GM23338 (cell line): ENCODE measurements at regions not wholly inside any gene's neighbourhood (a gene's known extent, or its start where the extent isn't known, plus 50 kb on each side); places are given as distances from the start of the nearest gene placed in this dataset.

Experiments used
- ATAC-seq: fragments of 200-7000 bp; cut with Tn5 transposase; 3 replicates; pipeline ENCODE4 v1.9.1; 2020
- DNase-seq: peaks from one replicate; pipeline ENCODE4 v3.0.0-alpha.2; 2015; ENCODE audit warnings: low spot score
- H2AFZ ChIP-seq: fragments of 200-600 bp; sonication (generic); 2 replicates; pipeline ENCODE4 v1.8.0; 2016; ENCODE audit warnings: antibody characterized with exemption, mild to moderate bottlenecking, moderate library complexity
- H3F3A ChIP-seq: fragments of 200-600 bp; sonication (generic); replicated peaks from 2 replicates; pipeline ENCODE4 v1.8.0; 2017; ENCODE audit warnings: antibody characterized with exemption, mixed run types, low read depth
- H3K27ac ChIP-seq: fragments of 200-600 bp; sonication (generic); 2 replicates; pipeline ENCODE4 v1.6.1; 2016; ENCODE audit warnings: low read depth
- H3K27me3 ChIP-seq: fragments of 200-600 bp; sonication (generic); 2 replicates; pipeline ENCODE4 v1.8.0; 2016; ENCODE audit warnings: mild to moderate bottlenecking, mixed run types, moderate library complexity; ENCODE audit not compliant: insufficient read depth
- H3K36me3 ChIP-seq: fragments of 200-600 bp; sonication (generic); 2 replicates; pipeline ENCODE4 v1.8.0; 2016; ENCODE audit warnings: mild to moderate bottlenecking; ENCODE audit not compliant: insufficient read depth
- H3K4me1 ChIP-seq: fragments of 200-600 bp; sonication (generic); 2 replicates; pipeline ENCODE4 v1.8.0; 2016; ENCODE audit warnings: mild to moderate bottlenecking, moderate library complexity; ENCODE audit not compliant: insufficient read depth
- H3K4me2 ChIP-seq: fragments of 200-600 bp; sonication (generic); 2 replicates; pipeline ENCODE4 v1.7.1; 2017; ENCODE audit warnings: mixed run types
- H3K4me3 ChIP-seq: fragments of 200-600 bp; sonication (generic); 2 replicates; pipeline ENCODE4 v1.6.1; 2016; ENCODE audit warnings: mixed run types
- H3K79me2 ChIP-seq: fragments of 200-600 bp; sonication (generic); replicated peaks from 2 replicates; pipeline ENCODE4 v1.8.0; 2017; ENCODE audit warnings: mild to moderate bottlenecking; ENCODE audit not compliant: insufficient read depth
- H3K9me2 ChIP-seq: fragments of 200-600 bp; sonication (generic); 2 replicates; pipeline ENCODE4 v1.8.0; 2017; ENCODE audit not compliant: insufficient read depth
- H4K20me1 ChIP-seq: fragments of 200-600 bp; sonication (generic); replicated peaks from 2 replicates; pipeline ENCODE4 v1.8.0; 2017; ENCODE audit warnings: mild to moderate bottlenecking; ENCODE audit not compliant: insufficient read depth
- H3K27ac Mint-ChIP-seq: 2 replicates; pipeline ENCODE4 v1.8.0; 2020; ENCODE audit warnings: inconsistent platforms, mild to moderate bottlenecking, moderate library complexity, mixed read lengths
- H3K27me3 Mint-ChIP-seq: 3 replicates; pipeline ENCODE4 v1.8.0; 2022; ENCODE audit warnings: low read depth, mild to moderate bottlenecking, moderate library complexity, mixed read lengths, inconsistent platforms; ENCODE audit not compliant: insufficient read depth, poor library complexity
- H3K36me3 Mint-ChIP-seq: 3 replicates; pipeline ENCODE4 v1.8.0; 2021; ENCODE audit warnings: low read depth, mild to moderate bottlenecking, inconsistent platforms, moderate library complexity, mixed read lengths
- H3K4me1 Mint-ChIP-seq: 3 replicates; pipeline ENCODE4 v1.8.0; 2020; ENCODE audit warnings: mild to moderate bottlenecking, inconsistent platforms, mixed read lengths
- H3K4me3 Mint-ChIP-seq: 3 replicates; pipeline ENCODE4 v1.8.0; 2021; ENCODE audit warnings: moderate library complexity, mild to moderate bottlenecking, inconsistent platforms, mixed read lengths
- H3K9me3 Mint-ChIP-seq: 3 replicates; pipeline ENCODE4 v1.8.0; 2020; ENCODE audit warnings: moderate library complexity, mild to moderate bottlenecking, inconsistent platforms, mixed read lengths
- CREB1 ChIP-seq: fragments of 250-450 bp; sonication (Bioruptor Pico); IDR thresholded peaks from 2 replicates; pipeline ENCODE4 v1.5.0; 2020; ENCODE audit warnings: low read depth, mild to moderate bottlenecking, moderate library complexity
- EZH2 ChIP-seq: fragments of 200-600 bp; sonication (generic); IDR thresholded peaks from one replicate; pipeline ENCODE4 v1.8.0; 2017; ENCODE audit warnings: antibody characterized with exemption, mild to moderate bottlenecking, low read depth; ENCODE audit not compliant: unreplicated experiment
- EZH2phosphoT487 ChIP-seq: fragments of 200-600 bp; sonication (generic); IDR thresholded peaks from one replicate; pipeline ENCODE4 v1.8.1; 2018; ENCODE audit warnings: antibody characterized with exemption; ENCODE audit not compliant: unreplicated experiment
- JUNB ChIP-seq: IDR thresholded peaks from one replicate; pipeline ENCODE4 v1.6.1; 2016; ENCODE audit warnings: antibody characterized with exemption; ENCODE audit not compliant: unreplicated experiment
- NANOG ChIP-seq: IDR thresholded peaks from 2 replicates; pipeline ENCODE4 v1.6.1; 2016; ENCODE audit warnings: antibody characterized with exemption, borderline replicate concordance
- POLR2AphosphoS5 ChIP-seq: IDR thresholded peaks from 2 replicates; pipeline ENCODE4 v1.6.1; 2016; ENCODE audit warnings: antibody characterized with exemption, low read depth
- STAT1 ChIP-seq: IDR thresholded peaks from one replicate; pipeline ENCODE4 v1.6.1; 2016; ENCODE audit warnings: antibody characterized with exemption; ENCODE audit not compliant: unreplicated experiment
- ZNF114 ChIP-seq: fragments of 250-450 bp; sonication (Bioruptor Pico); IDR thresholded peaks from 2 replicates; pipeline ENCODE4 v1.5.0; 2020; ENCODE audit warnings: mild to moderate bottlenecking, moderate library complexity
- ZNF331 ChIP-seq: fragments of 250-450 bp; sonication (Bioruptor Pico); IDR thresholded peaks from 2 replicates; pipeline ENCODE4 v1.5.0; 2020; ENCODE audit warnings: low read depth, mild to moderate bottlenecking, moderate library complexity
- TF ChIP-seq, protein P1 (sequence below): fragments of 250-450 bp; sonication (Bioruptor Pico); IDR thresholded peaks from 2 replicates; pipeline ENCODE4 v1.5.0; 2020; ENCODE audit warnings: mild to moderate bottlenecking, moderate library complexity
- TF ChIP-seq, protein P2 (sequence below): IDR thresholded peaks from 2 replicates; pipeline ENCODE4 v1.6.1; 2016; ENCODE audit warnings: antibody characterized with exemption
- TF ChIP-seq, protein P3 (sequence below), 2 experiments: fragments of 200-600 bp in 1 of 2; sonication (generic) in 1 of 2; conservative IDR thresholded peaks; 2 replicates each; pipeline versions ENCODE4 v1.5.1 to v1.6.1; 2016 to 2017; ENCODE audit warnings: antibody characterized with exemption in 2 of 2, low read depth in 2 of 2, mild to moderate bottlenecking in 2 of 2, moderate library complexity in 1 of 2
- TF ChIP-seq, protein P4 (sequence below): IDR thresholded peaks from one replicate; pipeline ENCODE4 v1.6.1; 2018; ENCODE audit warnings: antibody characterized with exemption; ENCODE audit not compliant: unreplicated experiment

DNA sequence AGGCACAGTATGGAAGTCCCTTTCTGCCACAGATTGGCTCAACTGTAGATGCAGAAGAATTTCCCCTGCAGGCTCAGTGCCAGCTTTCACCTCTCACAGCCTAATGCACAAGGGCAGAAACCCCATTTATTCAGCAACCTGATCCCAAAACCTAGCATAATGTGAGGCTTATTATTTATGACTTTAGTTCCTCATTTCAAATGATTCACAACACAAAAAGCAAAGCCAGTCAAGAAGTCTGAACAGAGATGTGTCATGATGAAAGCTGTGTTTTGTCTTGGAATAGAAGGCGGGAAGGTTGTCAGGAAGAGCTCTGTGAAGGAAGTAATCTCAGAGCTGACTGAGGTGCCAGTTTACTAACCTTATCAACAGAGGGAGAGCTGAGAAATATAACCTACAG, 369.7 kb downstream of the LRRC70 start:
- Histone ChIP-seq H3K27me3 (no peaks in the 10 kb centered on the region), H3K9me2 (no peaks in the 10 kb centered on the region), H3K4me3 (no peak overlapping the region), H3K79me2 (no peaks in the 10 kb centered on the region), H2AFZ (no peak overlapping the region), H3K4me1 (no peaks in the 10 kb centered on the region), H4K20me1 (no peaks in the 10 kb centered on the region), H3K27ac (no peak overlapping the region), H3K4me2 (no peak overlapping the region), H3F3A (no peaks in the 10 kb centered on the region), H3K36me3 (no peaks in the 10 kb centered on the region)
- H3K9me3 Mint-ChIP-seq, result no peaks in the 10 kb centered on the region; the same call in 2 of the 3 replicates
- DNase-seq (no peak), ATAC-seq (no peak)
- no peaks in the 10 kb centered on the region for H3K36me3 Mint-ChIP-seq
- TF ChIP-seq ZNF331 (CRISPR knock-in tag) (no peak), EZH2phosphoT487 (no peak), NANOG (no peak), POLR2AphosphoS5 (no peak), ZNF114 (CRISPR knock-in tag) (no peak), JUNB (no peak), CREB1 (CRISPR knock-in tag) (no peak), STAT1 (no peak), EZH2 (no peak)
- TF ChIP-seq, protein P1, sequence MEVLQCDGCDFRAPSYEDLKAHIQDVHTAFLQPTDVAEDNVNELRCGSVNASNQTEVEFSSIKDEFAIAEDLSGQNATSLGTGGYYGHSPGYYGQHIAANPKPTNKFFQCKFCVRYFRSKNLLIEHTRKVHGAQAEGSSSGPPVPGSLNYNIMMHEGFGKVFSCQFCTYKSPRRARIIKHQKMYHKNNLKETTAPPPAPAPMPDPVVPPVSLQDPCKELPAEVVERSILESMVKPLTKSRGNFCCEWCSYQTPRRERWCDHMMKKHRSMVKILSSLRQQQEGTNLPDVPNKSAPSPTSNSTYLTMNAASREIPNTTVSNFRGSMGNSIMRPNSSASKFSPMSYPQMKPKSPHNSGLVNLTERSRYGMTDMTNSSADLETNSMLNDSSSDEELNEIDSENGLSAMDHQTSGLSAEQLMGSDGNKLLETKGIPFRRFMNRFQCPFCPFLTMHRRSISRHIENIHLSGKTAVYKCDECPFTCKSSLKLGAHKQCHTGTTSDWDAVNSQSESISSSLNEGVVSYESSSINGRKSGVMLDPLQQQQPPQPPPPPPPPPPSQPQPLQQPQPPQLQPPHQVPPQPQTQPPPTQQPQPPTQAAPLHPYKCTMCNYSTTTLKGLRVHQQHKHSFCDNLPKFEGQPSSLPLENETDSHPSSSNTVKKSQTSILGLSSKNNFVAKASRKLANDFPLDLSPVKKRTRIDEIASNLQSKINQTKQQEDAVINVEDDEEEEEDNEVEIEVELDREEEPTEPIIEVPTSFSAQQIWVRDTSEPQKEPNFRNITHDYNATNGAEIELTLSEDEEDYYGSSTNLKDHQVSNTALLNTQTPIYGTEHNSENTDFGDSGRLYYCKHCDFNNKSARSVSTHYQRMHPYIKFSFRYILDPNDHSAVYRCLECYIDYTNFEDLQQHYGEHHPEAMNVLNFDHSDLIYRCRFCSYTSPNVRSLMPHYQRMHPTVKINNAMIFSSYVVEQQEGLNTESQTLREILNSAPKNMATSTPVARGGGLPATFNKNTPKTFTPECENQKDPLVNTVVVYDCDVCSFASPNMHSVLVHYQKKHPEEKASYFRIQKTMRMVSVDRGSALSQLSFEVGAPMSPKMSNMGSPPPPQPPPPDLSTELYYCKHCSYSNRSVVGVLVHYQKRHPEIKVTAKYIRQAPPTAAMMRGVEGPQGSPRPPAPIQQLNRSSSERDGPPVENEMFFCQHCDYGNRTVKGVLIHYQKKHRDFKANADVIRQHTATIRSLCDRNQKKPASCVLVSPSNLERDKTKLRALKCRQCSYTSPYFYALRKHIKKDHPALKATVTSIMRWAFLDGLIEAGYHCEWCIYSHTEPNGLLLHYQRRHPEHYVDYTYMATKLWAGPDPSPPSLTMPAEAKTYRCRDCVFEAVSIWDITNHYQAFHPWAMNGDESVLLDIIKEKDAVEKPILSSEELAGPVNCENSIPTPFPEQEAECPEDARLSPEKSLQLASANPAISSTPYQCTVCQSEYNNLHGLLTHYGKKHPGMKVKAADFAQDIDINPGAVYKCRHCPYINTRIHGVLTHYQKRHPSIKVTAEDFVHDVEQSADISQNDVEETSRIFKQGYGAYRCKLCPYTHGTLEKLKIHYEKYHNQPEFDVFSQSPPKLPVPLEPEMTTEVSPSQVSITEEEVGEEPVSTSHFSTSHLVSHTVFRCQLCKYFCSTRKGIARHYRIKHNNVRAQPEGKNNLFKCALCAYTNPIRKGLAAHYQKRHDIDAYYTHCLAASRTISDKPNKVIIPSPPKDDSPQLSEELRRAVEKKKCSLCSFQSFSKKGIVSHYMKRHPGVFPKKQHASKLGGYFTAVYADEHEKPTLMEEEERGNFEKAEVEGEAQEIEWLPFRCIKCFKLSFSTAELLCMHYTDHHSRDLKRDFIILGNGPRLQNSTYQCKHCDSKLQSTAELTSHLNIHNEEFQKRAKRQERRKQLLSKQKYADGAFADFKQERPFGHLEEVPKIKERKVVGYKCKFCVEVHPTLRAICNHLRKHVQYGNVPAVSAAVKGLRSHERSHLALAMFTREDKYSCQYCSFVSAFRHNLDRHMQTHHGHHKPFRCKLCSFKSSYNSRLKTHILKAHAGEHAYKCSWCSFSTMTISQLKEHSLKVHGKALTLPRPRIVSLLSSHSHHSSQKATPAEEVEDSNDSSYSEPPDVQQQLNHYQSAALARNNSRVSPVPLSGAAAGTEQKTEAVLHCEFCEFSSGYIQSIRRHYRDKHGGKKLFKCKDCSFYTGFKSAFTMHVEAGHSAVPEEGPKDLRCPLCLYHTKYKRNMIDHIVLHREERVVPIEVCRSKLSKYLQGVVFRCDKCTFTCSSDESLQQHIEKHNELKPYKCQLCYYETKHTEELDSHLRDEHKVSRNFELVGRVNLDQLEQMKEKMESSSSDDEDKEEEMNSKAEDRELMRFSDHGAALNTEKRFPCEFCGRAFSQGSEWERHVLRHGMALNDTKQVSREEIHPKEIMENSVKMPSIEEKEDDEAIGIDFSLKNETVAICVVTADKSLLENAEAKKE (CRISPR knock-in tag), result no peak
- TF ChIP-seq, protein P2, sequence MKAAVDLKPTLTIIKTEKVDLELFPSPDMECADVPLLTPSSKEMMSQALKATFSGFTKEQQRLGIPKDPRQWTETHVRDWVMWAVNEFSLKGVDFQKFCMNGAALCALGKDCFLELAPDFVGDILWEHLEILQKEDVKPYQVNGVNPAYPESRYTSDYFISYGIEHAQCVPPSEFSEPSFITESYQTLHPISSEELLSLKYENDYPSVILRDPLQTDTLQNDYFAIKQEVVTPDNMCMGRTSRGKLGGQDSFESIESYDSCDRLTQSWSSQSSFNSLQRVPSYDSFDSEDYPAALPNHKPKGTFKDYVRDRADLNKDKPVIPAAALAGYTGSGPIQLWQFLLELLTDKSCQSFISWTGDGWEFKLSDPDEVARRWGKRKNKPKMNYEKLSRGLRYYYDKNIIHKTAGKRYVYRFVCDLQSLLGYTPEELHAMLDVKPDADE, result no peak
- TF ChIP-seq, protein P3, sequence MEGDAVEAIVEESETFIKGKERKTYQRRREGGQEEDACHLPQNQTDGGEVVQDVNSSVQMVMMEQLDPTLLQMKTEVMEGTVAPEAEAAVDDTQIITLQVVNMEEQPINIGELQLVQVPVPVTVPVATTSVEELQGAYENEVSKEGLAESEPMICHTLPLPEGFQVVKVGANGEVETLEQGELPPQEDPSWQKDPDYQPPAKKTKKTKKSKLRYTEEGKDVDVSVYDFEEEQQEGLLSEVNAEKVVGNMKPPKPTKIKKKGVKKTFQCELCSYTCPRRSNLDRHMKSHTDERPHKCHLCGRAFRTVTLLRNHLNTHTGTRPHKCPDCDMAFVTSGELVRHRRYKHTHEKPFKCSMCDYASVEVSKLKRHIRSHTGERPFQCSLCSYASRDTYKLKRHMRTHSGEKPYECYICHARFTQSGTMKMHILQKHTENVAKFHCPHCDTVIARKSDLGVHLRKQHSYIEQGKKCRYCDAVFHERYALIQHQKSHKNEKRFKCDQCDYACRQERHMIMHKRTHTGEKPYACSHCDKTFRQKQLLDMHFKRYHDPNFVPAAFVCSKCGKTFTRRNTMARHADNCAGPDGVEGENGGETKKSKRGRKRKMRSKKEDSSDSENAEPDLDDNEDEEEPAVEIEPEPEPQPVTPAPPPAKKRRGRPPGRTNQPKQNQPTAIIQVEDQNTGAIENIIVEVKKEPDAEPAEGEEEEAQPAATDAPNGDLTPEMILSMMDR (conservative IDR thresholded peaks at IDR 0.05; ENCODE audit: low read depth in 2 of 2), result no peak
- TF ChIP-seq, protein P4, sequence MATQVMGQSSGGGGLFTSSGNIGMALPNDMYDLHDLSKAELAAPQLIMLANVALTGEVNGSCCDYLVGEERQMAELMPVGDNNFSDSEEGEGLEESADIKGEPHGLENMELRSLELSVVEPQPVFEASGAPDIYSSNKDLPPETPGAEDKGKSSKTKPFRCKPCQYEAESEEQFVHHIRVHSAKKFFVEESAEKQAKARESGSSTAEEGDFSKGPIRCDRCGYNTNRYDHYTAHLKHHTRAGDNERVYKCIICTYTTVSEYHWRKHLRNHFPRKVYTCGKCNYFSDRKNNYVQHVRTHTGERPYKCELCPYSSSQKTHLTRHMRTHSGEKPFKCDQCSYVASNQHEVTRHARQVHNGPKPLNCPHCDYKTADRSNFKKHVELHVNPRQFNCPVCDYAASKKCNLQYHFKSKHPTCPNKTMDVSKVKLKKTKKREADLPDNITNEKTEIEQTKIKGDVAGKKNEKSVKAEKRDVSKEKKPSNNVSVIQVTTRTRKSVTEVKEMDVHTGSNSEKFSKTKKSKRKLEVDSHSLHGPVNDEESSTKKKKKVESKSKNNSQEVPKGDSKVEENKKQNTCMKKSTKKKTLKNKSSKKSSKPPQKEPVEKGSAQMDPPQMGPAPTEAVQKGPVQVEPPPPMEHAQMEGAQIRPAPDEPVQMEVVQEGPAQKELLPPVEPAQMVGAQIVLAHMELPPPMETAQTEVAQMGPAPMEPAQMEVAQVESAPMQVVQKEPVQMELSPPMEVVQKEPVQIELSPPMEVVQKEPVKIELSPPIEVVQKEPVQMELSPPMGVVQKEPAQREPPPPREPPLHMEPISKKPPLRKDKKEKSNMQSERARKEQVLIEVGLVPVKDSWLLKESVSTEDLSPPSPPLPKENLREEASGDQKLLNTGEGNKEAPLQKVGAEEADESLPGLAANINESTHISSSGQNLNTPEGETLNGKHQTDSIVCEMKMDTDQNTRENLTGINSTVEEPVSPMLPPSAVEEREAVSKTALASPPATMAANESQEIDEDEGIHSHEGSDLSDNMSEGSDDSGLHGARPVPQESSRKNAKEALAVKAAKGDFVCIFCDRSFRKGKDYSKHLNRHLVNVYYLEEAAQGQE, result no peak
- H3K27ac Mint-ChIP-seq, result no peak overlapping the region
- H3K27me3 Mint-ChIP-seq, result no peaks in the 10 kb centered on the region
- no peaks in the 10 kb centered on the region for H3K4me1 Mint-ChIP-seq
- H3K4me3 Mint-ChIP-seq, result no peak overlapping the region
